Activated CD4-positive, CD25-positive, alpha-beta regulatory T cell (primary cell): ENCODE measurements at regions not wholly inside any gene's neighbourhood (a gene's known extent, or its start where the extent isn't known, plus 50 kb on each side); places are given as distances from the start of the nearest gene placed in this dataset.
"Not testable (repeated sequence)": the region's sequence is repeated elsewhere in the genome, so short reads cannot be mapped to it uniquely, and the experiment has no call there.

Source experiments
- DNase-seq, 4 experiments: peaks; one replicate each; lab custom pipeline; 2025; lab: John Stamatoyannopoulos, UW

DNA sequence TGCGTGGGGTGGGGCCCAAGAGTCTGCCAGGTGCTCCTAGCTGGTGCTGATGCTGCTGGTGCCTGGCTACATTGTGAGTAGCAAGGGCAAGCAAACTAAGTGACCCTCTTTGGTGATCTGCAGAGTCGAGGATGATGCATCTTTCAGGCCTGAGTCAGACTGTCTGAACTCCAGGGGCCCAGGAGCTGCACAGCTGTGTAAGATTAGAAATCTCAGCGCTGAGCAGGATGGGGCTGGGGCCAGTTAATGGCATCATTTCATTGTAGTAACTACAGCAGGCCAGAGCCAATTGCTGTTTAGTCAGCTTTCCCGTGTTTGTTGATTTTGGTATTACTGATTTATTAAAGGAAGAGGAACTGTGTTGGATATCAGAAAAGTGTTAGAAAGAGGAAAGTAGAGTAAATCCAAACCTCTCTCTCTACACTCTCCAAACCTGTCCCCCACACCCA is 365.2 kb downstream of the PAX1 start:
- DNase-seq: no peak

- no peak for DNase-seq
These were observed 358.3 kb downstream of the PAX1 start for GRCh38 chr20:22063753-22064152.

GRCh38 chr20:22062874-22063273 is 357.4 kb downstream of the PAX1 start:
- no peak for DNase-seq

DNA sequence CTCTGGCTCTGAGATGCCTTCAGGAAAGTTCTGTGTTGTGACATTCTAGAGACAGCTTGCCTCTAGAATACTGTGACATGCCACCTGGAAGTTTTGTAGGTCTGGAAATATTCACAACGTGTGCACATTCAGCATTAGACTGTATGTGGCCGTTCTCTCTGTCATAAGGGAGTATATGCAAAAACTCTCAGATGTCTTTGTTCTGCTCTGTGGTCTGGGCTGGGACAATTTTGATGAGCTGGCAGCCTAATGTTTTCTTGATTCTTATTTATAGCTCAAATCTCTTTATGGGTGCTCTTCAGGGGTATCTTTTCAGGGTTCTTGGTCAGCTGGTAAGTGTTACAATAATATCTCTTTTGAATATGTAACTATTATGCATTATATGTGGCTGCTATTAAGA is 355.1 kb downstream of the PAX1 start:
- no peak for DNase-seq

DNA sequence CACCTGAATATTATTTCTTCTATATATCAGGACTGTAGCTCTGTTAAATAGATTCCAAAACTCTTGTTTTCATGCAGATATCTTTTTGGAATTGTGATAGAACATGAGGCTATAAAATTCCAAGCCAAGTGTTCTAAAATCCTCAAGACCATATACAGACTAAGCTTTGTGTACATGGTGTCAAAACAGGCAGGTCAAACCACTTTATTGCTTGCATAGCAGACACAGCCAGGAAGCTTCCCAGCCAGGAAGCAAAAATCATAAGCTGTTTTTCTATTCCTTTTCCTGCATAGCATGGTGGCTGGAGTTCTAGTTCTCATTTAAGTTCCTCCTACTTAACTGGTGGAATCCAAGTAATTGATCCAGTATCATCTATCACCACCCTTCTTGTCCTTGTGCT is 353.3 kb downstream of the PAX1 start:
- DNase-seq: no peak

DNA sequence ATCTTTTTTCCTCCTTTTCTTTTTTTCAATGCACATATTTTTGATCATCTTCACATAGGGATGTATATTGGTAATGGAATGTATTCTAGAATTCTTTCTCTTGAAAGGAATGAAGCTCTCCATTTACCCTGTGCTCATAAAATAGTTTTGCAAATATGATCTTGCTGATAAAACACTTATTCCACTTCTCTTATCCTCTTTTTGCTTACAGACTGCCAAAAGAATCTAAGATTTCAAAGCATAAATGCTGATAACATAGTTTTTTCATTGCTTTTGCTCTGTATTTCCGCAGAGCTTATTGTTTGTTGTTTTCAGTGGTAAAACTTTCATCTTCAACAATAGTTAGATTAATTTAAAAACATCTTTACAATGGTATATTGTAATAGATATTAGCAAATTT is 350.5 kb downstream of the PAX1 start:
- no peak for DNase-seq

DNA sequence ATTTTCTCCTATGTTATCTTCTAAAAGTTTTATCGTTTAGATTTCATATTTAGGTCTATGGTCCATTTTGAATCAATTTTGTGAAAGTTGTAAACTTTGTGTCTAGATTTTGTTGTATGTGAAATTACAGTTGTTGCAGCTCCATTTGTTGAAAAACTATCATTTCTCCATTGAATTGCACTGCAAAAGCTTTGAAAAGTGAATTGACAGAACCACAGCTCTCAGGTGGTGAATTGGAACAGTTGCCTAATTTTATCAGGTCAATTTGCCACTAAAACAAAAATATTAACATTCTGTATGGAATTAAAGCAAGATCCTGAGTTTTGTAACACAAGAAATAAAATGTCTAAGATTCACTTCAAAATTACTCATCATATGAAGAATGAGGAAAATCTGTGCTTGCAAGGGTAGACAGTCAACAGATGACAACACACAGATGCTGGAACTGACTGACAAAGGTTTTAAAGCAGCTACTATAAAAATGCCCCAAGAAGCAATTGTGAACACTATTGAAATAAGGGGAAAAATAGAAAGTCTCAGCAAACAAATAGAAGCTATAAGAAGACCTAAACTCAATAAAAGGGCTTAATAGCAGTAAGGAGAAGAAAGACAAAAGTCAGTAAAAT is 346.7 kb downstream of the PAX1 start:
- DNase-seq: no peak

DNA sequence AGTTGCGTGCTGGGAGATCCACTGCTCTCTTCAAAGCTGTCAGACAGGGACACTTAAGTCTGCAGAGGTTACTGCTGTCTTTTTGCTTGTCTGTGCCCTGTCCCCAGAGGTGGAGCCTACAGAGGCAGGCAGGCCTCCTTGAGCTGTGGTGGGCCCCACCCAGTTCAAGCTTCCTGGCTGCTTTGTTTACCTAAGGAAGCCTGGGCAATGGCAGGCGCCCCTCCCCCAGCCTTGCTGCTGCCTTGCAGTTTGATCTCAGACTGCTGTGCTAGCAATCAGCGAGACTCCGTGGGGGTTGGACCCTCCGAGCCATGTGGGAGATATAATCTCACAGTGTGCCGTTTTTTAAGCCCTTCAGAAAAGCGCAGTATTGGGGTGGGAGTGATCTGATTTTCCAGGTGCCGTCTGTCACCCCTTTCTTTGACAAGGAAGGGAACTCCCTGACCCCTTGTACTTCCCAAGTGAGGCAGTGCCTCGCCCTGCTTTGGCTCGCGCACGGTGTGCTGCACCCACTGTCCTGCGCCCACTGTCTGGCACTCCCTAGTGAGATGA is 340.6 kb downstream of the PAX1 start:
- DNase-seq: not testable (repeated sequence)

- no peak for DNase-seq
These were observed 322.0 kb downstream of the PAX1 start for GRCh38 chr20:22027423-22027822.

GRCh38 chr20:22020201-22020600 is 314.7 kb downstream of the PAX1 start:
- no peak for DNase-seq

DNA sequence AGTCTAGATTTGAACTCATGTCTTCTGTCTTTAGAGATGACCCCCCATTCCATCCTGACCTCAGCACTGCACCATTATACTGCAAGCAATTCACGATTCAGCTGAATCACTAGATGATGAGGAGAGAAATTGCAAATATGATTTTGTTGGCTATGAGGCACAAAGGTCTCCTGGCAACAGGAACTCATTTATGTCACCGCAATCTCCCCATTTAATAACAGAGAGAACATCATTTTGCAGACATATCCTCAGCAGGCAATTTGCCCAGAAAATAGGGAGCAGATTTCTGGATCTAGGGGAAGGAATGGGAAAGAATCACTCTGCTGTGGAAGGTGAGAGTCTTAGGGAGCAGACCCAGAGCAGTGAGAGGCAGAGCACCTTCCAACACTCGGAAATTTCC is 303.0 kb downstream of the PAX1 start:
- no peak for DNase-seq

- no peak for DNase-seq
These were observed 300.8 kb downstream of the PAX1 start for GRCh38 chr20:22006306-22006705.

- DNase-seq: no peak
These were observed 300.1 kb downstream of the PAX1 start for GRCh38 chr20:22005535-22005934.

DNA sequence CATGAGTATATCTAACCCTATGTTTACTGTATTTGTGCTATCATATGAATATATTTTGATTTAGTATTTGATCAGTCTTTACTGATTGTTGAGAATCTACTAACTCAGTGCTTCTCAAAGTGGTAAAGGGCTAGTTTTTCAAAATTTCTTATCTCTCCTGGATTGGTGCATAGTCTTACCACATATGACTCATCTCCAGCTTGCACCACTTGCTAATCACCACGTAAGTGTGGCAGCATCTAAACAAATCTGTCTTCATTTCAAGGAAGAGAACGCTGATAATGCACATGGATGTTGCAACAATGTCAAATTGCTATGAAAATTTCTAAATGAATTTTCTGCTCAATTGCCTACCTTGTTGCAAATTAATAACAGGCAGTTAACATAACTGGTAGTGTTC is 299.5 kb downstream of the PAX1 start:
- DNase-seq: no peak

DNA sequence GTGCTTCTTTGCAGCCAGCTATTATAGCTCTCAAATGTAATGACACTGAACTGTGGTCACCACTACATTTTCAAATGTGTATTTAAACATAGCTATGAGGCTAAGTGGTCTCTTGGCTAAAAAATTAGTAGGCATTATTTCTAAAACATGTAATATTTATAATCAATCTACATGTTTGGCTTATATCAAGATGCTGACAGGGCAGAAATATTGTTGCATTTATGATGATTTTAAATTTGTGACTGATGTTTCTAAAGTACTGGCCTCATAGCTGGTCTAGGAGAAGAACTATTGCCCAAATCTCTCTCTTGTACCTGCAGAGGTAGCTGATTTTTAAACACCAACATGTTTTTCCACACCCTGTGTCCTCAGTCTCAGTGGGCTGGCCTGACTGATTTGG is 298.2 kb downstream of the PAX1 start:
- DNase-seq: no peak

DNA sequence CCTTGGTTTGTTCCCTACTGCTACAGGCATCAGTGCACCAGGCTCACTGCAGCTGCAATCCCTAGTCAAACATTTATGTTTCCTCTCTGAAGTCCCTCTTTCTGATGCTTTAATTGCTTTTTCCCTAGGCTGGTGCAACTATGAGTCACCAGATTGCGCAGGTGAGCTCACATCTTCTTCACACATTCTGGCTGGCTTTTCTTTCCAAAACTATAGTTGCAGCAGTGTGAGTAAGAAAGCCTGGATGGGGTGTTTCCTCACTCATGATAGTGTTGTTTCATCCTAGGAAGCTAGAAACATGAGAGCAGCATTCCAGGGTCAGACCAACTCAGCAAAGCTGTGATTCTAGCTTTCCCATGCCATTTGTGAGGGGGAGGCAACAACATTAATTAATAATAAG is 296.4 kb downstream of the PAX1 start:
- DNase-seq: no peak

- no peak for DNase-seq
These were observed 290.0 kb downstream of the PAX1 start for GRCh38 chr20:21995461-21995860.

DNA sequence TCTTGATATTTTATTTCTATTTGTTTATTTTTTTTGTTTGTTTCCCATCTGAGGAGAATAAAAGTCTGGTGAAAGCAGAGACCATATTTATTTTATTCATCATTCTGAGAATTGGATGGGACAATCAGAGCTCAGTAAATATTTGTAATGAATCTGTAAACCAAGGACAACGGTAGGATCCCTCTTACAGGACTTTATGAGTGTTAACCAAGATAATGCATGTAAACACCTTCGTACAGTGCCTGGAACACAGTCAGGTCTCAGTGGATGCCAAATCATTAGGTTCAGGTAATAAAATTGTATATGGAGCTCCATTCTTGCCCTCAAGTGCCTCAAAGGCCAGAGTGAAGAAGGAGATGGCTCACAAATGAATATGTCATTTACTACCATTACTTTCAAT is 288.7 kb downstream of the PAX1 start:
- DNase-seq: no peak

- no peak for DNase-seq
These were observed 277.1 kb downstream of the PAX1 start for GRCh38 chr20:21982559-21982958.

DNA sequence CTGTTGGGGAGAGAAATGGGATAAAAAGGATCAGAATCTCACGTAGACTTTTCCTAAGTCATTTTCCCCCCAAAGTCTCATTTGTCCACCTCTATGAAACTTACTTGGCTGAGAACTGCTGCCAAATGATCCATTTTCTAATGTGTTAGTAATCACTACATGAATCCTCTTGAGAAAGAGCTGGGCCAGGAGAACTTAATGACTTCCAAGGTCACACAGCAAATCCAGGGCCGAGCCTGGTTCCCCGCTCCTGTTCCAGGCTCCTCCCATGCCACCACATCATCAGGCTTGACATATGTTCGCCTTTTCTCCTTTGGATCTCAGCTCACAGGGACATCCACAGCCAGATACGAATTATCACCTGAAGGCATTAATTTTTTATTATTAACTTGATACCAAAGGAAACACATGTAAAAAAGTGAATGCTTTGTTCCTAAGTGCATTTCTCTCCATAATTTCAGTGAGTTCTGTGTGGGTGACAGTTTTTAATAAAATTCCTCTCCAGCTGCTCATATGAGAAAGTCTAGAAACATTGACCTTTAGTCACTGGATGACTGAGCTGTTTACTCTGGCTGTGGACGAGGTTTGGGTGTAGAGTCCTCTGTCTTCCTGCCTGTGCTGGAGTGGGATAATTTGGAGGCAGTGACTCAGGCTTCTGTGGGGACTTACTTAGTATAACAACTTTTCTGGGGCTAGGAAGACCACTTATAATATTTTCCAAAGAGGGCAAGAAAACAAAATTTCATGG is 276.3 kb downstream of the PAX1 start:
- no peak for DNase-seq

GRCh38 chr20:21981179-21981578 is 275.7 kb downstream of the PAX1 start:
- no peak for DNase-seq

DNA sequence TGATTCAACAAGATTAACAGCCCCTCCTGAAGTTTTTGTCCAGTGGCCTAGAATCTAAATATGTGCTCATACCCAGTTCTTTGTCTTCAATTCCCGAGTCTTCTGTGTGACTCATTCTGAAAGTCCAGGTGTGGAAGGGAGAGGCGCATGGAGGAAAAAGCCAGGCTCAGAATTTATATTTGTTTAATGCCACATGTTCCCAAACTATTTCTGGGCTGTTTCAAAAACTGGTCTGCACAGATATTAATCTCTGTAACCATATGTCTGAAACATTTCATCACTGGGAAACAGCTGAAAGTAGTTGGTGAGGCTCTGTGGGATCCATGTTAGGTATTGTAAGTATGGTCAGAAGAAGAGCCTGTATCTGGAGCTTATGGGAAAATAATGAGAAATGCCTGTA is 266.0 kb downstream of the PAX1 start:
- DNase-seq: no peak

DNA sequence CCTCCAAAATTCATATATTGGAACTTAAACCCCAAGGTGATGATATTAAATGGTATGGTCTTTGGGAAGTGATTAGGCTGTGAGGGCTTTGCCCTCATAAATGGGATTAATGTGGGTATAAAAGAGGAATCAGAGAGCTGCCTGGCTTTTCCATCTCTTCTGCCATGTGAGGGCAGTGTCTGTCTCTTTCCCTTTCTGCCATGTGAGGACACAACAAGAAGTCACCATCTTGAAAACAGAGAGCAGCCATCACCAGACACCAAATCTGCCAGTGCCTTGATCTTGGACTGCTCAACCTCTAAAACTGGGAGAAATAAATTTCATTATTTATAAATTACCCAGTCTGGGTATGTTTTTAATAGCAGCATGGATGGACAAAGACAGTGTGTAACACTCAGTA is 263.0 kb downstream of the PAX1 start:
- DNase-seq: no peak

DNA sequence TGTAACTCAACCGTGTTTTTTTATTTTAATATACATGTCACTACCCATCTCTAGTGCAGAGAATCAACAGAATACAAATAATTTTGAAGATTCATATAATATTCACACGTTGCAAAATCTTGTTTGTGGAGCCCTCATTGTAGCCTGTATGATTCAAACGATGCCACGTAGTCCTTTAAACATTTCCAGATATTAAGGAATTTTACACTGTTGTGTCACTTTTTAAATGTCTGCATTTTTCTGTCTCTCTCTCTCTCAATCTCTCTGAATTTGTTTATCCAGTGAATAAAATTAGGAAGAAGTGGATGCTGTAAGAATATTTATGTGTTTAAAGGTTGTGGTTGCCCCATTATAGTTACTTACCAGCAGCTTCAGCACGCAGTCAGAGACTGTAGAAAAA is 262.0 kb downstream of the PAX1 start:
- no peak for DNase-seq
